HG02678 (cell line): ENCODE measurements at regions not wholly inside any gene's neighbourhood (a gene's known extent, or its start where the extent isn't known, plus 50 kb on each side); places are given as distances from the start of the nearest gene placed in this dataset.
"Not testable (repeated sequence)": the region's sequence is repeated elsewhere in the genome, so short reads cannot be mapped to it uniquely, and the experiment has no call there.

ENCODE experiments used
- ATAC-seq: cut with Tn5 transposase; IDR thresholded peaks from one replicate; pipeline ENCODE4 v1.9.1; 2021; ENCODE audit warnings: mild to moderate bottlenecking, moderate library complexity; ENCODE audit not compliant: unreplicated experiment

DNA sequence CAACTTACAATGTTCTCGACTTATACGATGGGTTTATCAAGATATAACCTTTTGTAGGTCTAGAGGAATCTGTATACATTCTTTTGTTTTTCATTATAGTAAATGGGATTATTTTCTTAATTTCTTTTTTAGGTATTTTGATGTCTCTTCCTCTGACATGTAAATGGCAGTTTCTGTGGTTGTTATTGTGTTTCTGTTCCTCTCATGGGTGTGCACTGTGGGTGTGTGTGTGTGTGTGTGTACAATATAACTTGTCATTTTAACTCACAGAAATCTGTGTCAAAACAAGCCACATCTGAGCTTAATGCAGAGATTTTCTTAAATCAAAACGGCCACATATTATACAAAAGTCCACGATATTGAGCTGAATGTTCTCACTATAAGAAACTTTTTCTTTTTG, 1300.8 kb upstream of the B3GALT2 start:
- ATAC-seq, result no peak

DNA sequence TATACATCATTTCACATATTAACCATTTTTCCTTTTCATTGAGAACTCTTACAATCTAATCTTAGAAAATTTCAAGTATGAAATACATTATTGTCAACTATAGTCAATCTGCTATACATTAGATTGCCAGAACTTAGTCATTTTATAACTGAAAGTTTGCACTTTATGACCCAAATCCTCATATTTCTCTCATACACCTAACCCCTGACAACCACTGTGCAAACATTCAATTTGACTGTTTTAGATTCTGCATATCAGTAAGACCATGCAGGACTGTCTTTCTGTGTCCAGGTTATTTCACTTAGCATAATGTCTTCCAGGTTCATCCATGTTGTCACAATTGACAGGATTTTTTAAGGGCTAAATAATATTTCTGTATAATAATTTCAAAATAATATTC, 1299.0 kb upstream of the B3GALT2 start:
- no peak for ATAC-seq

DNA sequence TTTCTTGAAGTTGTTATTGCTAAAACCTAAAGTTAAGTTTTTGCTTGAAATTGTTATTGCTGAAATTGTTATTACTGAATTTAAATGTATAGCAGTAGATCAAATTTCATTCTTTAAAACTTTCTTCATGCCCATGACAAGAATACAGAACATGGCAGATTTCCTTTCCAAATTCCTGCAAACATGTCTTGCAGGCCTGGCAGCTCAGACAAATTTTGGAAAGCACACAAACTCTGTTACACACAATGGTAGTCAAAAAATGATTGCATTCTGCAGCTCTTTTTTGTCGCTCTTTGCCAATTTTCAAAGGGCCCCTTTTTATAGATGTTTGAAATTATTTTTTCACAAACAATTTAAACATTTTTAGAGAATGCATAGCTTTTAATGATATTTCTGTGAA, 1292.3 kb upstream of the B3GALT2 start:
- ATAC-seq, result no peak

DNA sequence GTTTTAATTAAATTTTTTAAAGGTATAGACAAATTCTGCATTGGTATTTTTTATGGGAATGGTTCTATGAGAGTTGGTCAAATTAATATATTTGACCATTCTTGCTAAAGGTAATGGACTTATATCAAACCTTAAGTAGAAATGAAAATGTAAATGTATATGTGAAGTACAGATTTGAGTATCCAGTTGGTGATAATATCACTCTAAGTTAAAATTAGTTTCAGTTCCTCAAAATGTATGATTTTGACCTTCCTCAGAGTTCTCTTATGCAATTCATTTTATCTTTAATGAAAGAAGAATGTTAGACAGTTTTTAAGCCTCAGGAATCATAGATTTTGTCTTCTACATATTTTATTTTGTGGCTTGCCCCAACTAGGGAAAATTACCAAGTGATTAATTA, 1291.5 kb upstream of the B3GALT2 start:
- ATAC-seq, result peak; percentile 89

DNA sequence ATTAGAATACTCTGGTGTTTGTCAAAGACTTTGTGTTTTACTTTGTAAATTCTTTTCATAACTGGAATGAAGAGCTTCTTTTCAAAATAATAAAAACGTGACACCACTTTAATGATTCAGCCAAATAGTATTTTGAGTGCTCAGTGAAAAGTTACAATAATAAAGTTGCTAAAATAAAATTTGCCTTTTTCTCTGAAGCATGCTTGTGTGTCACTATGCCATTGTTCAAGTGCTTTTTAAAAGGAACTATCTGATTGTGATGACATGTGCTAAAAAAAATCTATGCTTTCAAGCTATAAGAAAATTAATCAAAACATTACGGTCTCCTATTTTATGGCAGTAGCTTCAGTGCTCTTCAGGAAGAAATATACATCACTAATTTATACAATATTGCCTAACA, 1290.5 kb upstream of the B3GALT2 start:
- no peak for ATAC-seq

DNA sequence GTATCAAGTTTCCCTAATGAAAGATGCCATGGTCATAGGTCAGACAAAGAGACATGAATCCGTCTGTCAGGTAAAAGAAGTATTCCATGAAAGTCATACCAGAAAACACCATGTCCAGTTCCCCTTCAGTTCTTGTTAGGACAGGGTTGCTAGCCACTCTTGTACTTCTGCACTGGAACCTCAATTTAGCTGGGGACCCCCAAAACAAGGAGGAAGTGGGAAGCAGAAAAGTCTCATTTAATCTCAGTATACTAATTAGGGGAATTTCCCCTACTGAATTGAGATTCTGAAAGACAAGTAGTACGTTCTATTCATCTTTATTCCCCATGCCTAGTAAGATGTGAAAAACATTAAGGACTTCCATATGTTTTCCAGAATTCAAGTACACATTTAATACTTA, 1289.9 kb upstream of the B3GALT2 start:
- no peak for ATAC-seq

DNA sequence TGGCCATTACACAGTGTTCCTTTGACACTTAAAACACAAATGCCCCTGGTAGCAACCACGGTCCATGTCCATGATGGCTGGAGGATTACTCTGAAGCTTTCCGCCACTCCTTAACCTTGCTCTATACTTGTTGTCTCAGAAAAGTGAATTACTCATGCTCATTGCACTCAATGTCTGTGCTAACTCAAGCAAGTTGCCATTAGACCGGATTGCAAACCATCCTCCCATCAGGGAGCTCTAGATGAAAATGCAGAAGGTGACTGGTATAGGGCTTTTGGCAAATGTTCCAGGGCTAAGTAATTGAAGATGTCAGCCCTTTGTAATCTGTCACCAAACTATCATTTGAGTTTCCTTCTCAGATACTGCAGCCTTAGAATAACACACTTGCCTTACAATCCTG, 1288.3 kb upstream of the B3GALT2 start:
- no peak for ATAC-seq

DNA sequence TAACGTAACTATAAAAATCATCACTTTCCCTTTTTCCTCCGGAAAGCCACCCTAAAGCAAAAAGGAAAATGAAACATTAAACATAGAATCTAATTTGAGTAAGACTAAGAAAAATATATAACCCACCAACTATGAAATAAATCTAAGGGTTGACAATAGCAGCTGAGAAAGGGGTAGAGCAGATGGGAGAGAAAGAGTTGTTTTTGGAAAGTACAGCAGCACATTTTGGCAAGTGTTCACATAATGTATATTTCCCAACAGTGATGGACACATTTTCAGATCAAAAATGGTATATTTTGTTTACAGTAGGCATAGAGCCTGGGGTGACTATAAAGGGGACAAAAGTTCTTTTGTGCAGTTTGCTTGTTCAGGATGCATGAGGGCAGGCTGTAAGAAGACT, 1287.4 kb upstream of the B3GALT2 start:
- ATAC-seq, result no peak

DNA sequence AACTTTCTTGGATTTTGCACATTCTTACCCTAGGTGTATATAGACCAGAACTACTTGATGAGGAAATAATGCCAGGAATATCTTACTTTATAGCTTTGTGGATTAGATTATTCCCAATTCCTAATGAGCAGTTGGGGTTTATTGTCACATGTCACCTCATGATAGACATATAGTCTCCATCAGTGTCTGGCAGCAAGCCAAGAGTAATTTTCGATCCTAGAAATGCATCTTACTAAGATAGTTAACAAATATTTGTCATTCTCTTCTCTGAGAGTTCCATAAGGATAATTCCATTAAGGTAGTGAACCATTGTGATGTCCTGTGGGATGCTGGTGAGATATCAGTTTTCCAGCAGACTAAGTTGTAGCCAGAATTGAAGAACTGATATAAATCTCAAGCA, 1282.9 kb upstream of the B3GALT2 start:
- no peak for ATAC-seq

DNA sequence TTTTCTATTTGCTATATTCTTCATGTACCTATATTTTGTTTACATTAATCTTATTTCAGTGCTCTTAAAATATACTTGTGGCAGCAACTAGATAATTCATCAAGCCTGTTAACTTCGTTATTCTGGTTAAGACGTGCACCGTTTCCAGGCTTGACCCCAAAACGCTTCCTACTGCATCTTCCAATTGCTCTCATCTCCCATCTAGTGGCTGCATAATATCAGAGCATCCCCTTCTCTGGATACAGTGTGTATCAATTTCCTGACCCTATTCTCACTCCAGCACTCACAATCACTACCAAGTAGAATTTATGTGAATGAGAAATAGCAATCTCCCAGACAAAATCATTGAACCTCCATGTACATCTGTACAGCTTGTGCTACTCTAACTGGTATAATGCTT, 1280.3 kb upstream of the B3GALT2 start:
- no peak for ATAC-seq

DNA sequence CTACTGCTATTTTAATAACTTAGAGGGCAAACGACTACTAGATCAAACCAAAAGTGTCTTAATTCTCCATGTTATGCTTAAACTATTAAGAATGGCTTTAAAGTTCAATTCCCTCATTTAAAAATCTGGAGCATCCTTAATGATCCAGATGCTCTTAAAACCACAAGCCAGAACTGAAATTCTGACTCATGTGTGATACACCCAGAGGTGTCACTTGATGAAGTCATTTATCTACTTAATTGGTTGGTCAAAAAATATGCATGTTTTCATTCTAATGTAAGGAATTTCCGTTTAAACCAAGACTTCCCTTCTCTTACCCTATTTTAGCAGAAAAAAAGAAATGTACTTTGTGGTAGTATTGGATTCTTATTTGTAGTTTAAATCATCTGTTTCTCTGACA, 1261.2 kb upstream of the B3GALT2 start:
- no peak for ATAC-seq

DNA sequence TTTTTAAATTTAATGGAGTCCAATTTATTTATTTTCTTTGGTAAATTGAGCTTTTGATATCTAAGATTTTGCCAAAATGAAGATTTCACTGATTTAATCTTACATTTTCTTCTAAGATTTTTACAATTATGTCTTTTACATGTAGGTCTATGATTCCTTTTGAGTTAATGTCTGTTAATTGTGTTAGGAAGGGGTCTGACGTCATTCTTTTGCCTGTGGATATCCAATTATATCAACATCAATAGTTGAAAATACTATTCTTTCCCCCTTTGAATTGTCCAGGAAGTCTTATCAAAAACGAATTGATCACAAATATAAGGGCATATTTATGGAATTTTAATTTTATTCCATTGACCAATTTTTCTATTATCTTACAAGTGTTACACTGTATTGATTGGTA, 1258.8 kb upstream of the B3GALT2 start:
- no peak for ATAC-seq

DNA sequence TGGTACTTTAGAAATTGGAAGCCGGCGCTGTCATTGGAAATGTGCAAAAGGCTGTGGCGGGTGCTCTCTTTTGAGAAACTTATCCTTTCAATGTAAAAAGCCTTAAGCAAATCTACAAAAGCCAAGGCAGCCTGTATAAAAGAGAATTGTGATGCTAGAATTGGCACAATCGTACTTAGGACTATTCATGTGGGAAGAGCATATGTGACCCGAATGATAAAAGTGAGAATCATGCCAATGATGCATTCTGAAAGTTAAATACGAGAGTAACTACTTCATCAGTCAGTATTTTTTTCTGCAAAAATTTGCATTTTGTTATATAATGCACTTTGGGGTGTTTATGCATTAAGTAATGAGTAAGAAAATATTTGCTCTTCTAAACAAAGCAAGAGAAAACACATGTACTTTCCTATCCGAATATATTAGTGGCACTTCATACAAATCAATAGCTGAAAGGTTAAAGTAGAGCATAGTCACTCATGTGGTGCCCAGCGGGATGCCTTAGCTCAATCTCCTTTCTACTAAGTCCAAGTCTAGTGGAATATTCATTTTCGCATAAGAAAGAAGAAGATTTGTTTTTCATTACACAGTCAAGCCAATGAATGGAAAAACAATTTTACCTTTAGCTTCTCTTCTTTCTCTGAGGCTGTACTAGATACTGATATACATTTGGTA, 1256.6 kb upstream of the B3GALT2 start:
- ATAC-seq, result no peak

DNA sequence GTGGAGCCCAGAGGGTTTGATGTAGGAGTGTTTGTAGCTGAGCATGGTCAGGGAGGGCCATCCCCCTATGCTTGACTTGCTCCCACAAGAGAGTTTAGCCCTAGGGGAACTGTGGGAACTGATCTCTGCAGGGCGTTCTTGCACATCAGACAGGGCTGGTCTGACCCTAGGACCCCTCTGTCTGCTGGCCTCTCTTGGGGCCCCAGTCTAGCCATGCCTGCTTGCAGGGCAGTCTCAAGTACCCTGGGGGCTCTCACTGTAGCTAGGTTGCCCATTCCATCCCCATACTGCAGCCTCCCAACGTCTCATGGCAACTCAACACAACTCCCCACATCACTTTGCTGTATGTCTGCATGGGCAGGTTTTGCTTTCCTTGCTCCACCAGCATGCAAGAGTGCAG, 1250.7 kb upstream of the B3GALT2 start:
- ATAC-seq, result no peak

DNA sequence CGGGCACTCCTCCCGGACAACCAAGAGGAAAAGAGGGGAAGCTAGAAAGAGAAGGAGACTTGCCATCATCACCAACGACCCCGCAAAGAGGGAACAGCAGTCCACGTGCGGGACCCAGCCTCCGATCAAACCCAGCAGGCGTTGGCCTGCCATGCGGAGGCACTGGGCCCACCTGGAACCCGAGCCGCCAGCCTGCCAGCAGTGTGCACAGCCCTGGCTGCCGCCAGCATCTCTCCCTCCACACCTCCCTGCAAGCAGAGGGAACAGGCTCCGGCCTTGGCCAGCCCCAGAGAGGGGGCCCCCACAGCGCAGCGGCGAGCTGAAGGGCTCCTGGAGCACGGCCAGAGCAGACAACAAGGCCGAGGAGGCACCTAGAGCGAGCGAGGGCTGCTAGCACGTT, 1244.7 kb upstream of the B3GALT2 start:
- no peak for ATAC-seq

DNA sequence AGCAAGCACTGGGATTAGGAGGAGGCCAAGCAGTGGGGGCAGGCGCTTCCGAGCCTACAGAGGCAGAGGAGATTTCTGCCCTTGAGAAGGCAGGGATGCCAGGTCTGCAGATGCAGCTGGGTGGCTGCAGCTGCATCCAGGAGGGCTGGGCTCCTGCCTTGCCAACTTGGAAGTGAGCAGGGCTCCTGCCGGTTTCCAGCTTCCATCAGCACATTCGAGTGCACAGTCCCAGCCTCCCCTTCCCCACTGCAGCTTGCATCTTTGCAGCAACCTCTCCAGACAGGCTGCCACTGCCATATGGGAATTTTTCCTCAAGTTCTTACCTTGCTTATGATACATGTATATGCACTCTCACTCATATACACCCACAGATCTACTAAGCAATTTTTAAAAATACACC, 1234.3 kb upstream of the B3GALT2 start:
- ATAC-seq, result no peak

DNA sequence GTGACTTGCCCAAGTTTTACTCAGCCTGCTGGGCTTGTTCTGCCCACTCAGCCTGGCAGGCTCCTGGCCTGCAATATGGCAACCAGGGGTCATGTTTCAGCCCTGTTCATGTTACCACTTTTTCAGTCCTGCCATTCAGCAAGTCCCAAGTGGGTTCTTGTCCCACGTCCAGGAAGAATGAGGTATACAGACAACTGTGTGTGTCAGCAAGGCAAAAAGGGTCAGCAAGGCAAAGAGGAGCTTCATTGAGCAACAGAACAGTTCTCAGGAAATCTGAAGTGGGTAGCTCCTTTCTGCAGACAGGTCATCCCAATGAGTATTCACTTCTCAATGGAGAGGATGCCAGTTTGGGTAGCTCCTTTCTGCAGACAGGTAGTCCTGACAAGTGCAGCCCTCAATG, 1233.3 kb upstream of the B3GALT2 start:
- ATAC-seq, result no peak

DNA sequence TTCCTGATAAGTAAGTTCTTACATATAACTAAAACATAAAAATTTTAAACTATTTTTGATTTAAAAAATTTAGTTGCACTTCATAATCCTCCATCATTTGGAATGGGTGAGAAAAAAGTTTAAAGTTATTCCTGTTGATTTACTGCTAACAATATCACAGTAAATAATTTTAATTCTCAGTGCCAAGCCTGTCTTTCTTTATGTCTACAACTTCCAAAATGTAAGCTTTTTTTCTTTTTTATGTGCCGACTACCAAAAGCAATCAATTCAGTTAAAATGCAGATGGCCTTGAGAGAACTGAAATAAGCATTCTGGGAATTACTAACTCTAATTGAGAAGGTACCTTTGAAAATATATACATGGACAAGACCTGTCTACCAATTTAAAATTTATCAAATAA, 1224.3 kb upstream of the B3GALT2 start:
- no peak for ATAC-seq

DNA sequence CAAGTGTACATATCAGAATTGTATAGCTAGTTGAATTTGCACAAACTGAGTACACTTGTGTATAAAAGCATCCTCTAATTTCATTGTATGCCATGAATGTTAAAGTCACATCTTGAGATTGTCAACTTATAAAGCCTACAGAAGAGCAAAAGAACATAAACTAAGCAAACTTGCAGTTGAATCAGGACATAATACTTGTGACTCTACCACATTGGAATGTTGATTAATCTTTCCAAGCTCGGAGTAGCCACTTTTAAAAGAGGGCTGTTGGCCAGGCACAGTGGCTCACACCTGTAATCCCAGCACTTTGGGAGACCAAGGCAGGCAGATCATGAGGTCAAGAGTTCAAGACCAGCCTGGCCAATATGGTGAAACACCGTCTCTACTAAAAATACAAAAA, 1220.8 kb upstream of the B3GALT2 start:
- not testable (repeated sequence) for ATAC-seq

DNA sequence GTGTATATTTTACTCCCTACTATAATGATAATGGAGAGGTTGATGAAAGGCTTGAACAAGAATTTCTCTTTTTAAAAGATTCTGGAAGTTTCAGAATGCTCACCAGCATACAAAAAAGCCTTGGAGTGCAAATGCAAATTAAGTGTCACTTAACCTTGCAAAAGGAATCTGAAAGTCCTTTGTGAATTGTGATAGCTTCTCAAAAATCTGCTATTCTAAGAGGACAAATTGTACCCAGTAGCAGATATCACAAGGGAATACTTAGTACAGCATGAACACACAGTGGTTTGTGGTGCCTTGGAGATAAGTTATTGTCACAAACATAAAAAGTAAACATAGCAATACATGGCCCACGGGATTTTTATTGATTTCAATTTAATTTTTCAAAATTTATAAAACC, 1208.3 kb upstream of the B3GALT2 start:
- ATAC-seq, result no peak

DNA sequence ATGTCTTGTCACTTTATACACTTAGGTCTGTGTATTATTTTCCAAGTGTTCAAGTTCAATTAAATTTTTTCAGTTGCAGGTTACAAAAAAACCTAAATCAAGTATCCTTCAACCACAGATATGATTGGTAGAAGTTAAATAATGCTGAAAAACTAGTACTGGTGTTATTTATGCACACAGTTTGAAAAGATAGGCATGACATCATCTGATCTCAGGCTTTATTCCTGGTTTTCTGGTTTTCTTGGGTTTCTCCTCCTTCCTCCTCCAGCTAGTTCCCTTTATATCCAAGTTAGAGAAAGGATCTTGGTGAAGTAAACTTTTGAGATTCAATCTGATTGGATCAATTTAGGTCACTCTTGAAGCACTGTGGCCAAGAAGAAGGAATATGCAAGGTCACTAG, 1201.1 kb upstream of the B3GALT2 start:
- ATAC-seq, result no peak

DNA sequence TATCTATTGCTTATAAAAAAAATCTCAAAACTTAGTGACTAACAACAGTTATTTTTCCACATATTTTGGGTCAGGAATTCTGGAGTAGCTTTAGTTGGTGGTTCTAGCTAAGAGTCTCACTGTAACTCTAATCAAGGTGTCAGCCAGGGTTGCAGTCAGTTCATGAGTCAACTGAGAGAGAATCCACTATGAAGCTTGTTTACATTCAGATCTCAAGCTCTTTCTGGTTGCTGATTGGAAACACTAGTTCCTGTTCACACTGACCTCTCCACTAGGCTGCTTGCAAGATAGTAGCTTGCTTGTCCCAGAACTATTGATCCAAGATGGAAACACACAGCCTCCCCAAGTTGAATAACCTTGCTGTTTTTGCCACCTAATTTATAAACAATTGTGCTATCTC, 1192.1 kb upstream of the B3GALT2 start:
- ATAC-seq, result no peak

DNA sequence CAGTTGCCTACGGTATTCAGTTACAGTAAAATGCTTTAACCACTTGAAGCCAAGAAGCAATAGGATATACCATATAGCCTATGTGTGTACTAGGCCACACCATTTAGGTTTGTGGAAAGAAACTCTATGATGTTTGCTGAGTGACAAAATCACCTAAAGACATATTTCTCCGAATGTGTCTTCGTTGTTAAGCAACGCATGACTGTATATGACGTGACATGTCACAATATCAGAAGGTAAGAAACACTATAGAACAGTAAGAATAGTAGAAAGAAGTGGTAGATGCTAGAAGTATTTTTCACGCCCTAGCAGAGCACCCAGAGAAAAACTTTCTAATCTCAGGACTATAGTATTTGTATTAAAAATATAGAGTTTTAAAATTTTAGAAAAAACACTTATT, 1188.2 kb upstream of the B3GALT2 start:
- ATAC-seq, result no peak

DNA sequence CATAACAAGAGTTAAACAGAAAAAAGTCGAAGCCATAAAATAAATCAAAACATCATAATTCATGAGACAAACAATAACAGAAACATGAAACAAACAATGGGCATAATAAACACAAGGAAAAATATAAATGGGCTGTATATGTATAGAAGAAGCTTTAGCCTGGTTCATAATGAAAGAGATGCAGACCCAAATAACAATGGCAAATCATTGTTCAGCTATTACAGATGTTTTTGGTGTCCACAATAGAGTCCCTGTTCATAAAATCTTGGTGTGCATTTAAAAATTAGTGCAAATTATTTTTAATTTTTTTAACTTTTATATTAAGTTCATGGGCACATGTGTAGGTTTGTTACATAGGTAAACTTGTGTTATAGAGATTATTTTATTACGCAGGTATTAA, 1185.9 kb upstream of the B3GALT2 start:
- no peak for ATAC-seq
